GM12875 (cell line): ENCODE measurements at regions not wholly inside any gene's neighbourhood (a gene's known extent, or its start where the extent isn't known, plus 50 kb on each side); places are given as distances from the start of the nearest gene placed in this dataset.

Experiments used
- H3K4me3 ChIP-seq: one replicate; pipeline ENCODE4 v1.5.1; 2011; ENCODE audit warnings: low read depth, low read length, control low read depth
- CTCF ChIP-seq: IDR thresholded peaks from 2 replicates; pipeline ENCODE4 v1.5.1; 2011; ENCODE audit warnings: low read depth, mild to moderate bottlenecking, control low read depth, inconsistent platforms, low read length, moderate library complexity, borderline replicate concordance; ENCODE audit not compliant: insufficient read depth

GRCh38 chr13:100809856-100810255 lies 135.3 kb upstream of the TMTC4 start:
- TF ChIP-seq CTCF: no peak
- H3K4me3 ChIP-seq: no peak overlapping the region

GRCh38 chr13:100809129-100809390 lies 134.5 kb upstream of the TMTC4 start:
- TF ChIP-seq CTCF: no peak

GRCh38 chr13:100808330-100809128 lies 133.9 kb upstream of the TMTC4 start:
- H3K4me3 ChIP-seq: no peak overlapping the region
- TF ChIP-seq CTCF: no peak

More at GRCh38 chr13:100809129-100809390, 134.5 kb upstream of the TMTC4 start:
- H3K4me3 ChIP-seq: no peak overlapping the region

- H3K4me3 ChIP-seq: no peak overlapping the region
- TF ChIP-seq CTCF: no peak
These were observed 128.5 kb upstream of the TMTC4 start for GRCh38 chr13:100803091-100803490.

- no peak for TF ChIP-seq CTCF
- H3K4me3 ChIP-seq: no peak overlapping the region
These were observed 125.8 kb upstream of the TMTC4 start for GRCh38 chr13:100800283-100800875.

GRCh38 chr13:100798739-100799361 lies 124.3 kb upstream of the TMTC4 start:
- H3K4me3 ChIP-seq: no peak overlapping the region
- TF ChIP-seq CTCF: no peak

GRCh38 chr13:100797921-100798320 lies 123.3 kb upstream of the TMTC4 start:
- TF ChIP-seq CTCF: no peak
- no peak overlapping the region for H3K4me3 ChIP-seq
